Peyer's patch (tissue), 4 donors: ENCODE measurements at regions not wholly inside any gene's neighbourhood (a gene's known extent, or its start where the extent isn't known, plus 50 kb on each side); places are given as distances from the start of the nearest gene placed in this dataset.

ENCODE experiments used
- CTCF ChIP-seq, 6 experiments: fragments of 450-650 bp in 4 of 6; fragments of 200-600 bp in 2 of 6; sonication (generic) in 1 of 6; IDR thresholded peaks; one replicate each; pipeline ENCODE4 v1.5.1; 2017 to 2019; ENCODE audit warnings: antibody characterized with exemption in 6 of 6, mild to moderate bottlenecking in 3 of 6, moderate library complexity in 1 of 6
- POLR2A ChIP-seq, 2 donors: fragments of 450-650 bp; IDR thresholded peaks; one replicate each; pipeline ENCODE4 v1.5.1; 2017; ENCODE audit warnings: antibody characterized with exemption in 2 of 2, mild to moderate bottlenecking in 2 of 2, moderate library complexity in 2 of 2

- TF ChIP-seq CTCF (IDR thresholded peaks at IDR 0.05) (no peak), POLR2A (IDR thresholded peaks at IDR 0.05) (no peak)
These were observed 160.9 kb upstream of the SLC30A5 start for GRCh38 chr5:68932830-68933434.
